ENCODE measurements at regions not wholly inside any gene's neighbourhood (a gene's known extent, or its start where the extent isn't known, plus 50 kb on each side); places are given as distances from the start of the nearest gene placed in this dataset.

- H3K79me1 ChIP-seq (ENCODE audit: low read depth in 1 of 2, low read length in 2 of 2): no peaks in the 10 kb centered on the region
- ChIA-PET POLR2A (ENCODE audit: unreplicated experiment) (no interaction called here), CTCF (interaction anchor here (0.7 kb wide), 1 partner anchor 83 kb away, joined by 3 read pairs; no protein-coding TSS in a partner anchor)
- no peak overlapping the region for H2AK5ac ChIP-seq (ENCODE audit: low read depth, low read length)
- no peaks in the 10 kb centered on the region for H3K36me3 ChIP-seq (ENCODE audit: control insufficient read depth, insufficient read depth, low read length)
- H3K56ac ChIP-seq (ENCODE audit: extremely low read depth, insufficient read depth, low read length): no peak overlapping the region
- no peaks in the 10 kb centered on the region for H3K9me3 ChIP-seq (ENCODE audit: control insufficient read depth, insufficient read depth, low read length)
- ATAC-seq (ENCODE audit: low read depth): no peak
- dilution Hi-C loops (cut with HindIII; ENCODE audit: low sequenced_read_pairs, unreplicated experiment) (no loop called here), in situ Hi-C loops (cut with MboI; ENCODE audit: low sequenced_read_pairs) (no loop called here), intact Hi-C loops (cut with micrococcal nuclease) (no loop called here)
- H3K14ac ChIP-seq (replicated peaks; ENCODE audit: low read depth, low read length): peak overlapping the region; percentile 13; the same call in 1 of the 2 replicates
- H3K18ac ChIP-seq (ENCODE audit: low read depth, low read length): peak overlapping the region; percentile 15; the same call in 1 of the 2 replicates
- H4K91ac ChIP-seq (ENCODE audit: insufficient read depth, low read depth, low read length): no peak overlapping the region
- no peaks in the 10 kb centered on the region for H3K4me1 ChIP-seq (ENCODE audit: control insufficient read depth, insufficient read depth, low read length)
- no peak overlapping the region for H2BK120ac ChIP-seq (ENCODE audit: low read depth, low read length)
- peak overlapping the region; percentile 58 to 81; a peak in 2 of 4 replicates for H4K8ac ChIP-seq (ENCODE audit: low read depth in 2 of 2, low read length in 2 of 2)
- no peak overlapping the region for H3K9ac ChIP-seq (ENCODE audit: low read depth, low read length)
- DNase-seq: no peak
- H4K20me1 ChIP-seq (ENCODE audit: insufficient read depth, low read length): no peaks in the 10 kb centered on the region
- H3K4me2 ChIP-seq (ENCODE audit: low read depth, low read length): peak overlapping the region; percentile 77
- H3K23ac ChIP-seq (ENCODE audit: low read depth, low read length): 0 out of 2 replicates have a peak overlapping the region, but pooled peaks have one; percentile 7
- TF ChIP-seq CEBPB (IDR thresholded peaks at IDR 0.05; ENCODE audit: low read depth, low read length) (no peak), MAZ (IDR thresholded peaks at IDR 0.05; ENCODE audit: borderline replicate concordance, low read depth, low read length) (no peak), RAD21 (IDR thresholded peaks at IDR 0.05; ENCODE audit: low read length) (no peak), CHD1 (IDR thresholded peaks at IDR 0.05; ENCODE audit: low read depth, low read length) (no peak), POLR2A (IDR thresholded peaks at IDR 0.05; ENCODE audit: low read depth, low read length) (no peak), SMC3 (IDR thresholded peaks at IDR 0.05; ENCODE audit: low read depth, low read length) (no peak), ELK1 (IDR thresholded peaks at IDR 0.05; ENCODE audit: borderline replicate concordance, low read depth, low read length) (no peak), RCOR1 (IDR thresholded peaks at IDR 0.05; ENCODE audit: insufficient replicate concordance, low read length) (no peak), RFX5 (IDR thresholded peaks at IDR 0.05; ENCODE audit: low read depth, low read length) (no peak), MAFK (IDR thresholded peaks at IDR 0.05; ENCODE audit: low read depth, low read length) (no peak), NFE2L2 (IDR thresholded peaks at IDR 0.05; ENCODE audit: low read depth, low read length) (no peak), BHLHE40 (IDR thresholded peaks at IDR 0.05; ENCODE audit: low read depth, low read length) (no peak), FOS (IDR thresholded peaks at IDR 0.05; ENCODE audit: low read depth, low read length) (no peak), CTCF (conservative IDR thresholded peaks at IDR 0.05; ENCODE audit: low read depth, low read length) (no peak)
- H4K5ac ChIP-seq (ENCODE audit: low read depth, low read length): peak overlapping the region; percentile 66
- H2BK5ac ChIP-seq (ENCODE audit: low read depth, low read length, poor library complexity, severe bottlenecking): peak overlapping the region; percentile 5
- WGBS, 2 experiments (ENCODE audit: extremely low coverage in 2 of 2, insufficient read length in 1 of 2): 73% methylated on average over 3 of the region's 9 CpGs; no CpG with 5 or more reads in 1 of the 2 experiments
- no peak overlapping the region; the same call in 1 of the 2 replicates for H2BK20ac ChIP-seq (ENCODE audit: low read depth, low read length)
- H2AFZ ChIP-seq (replicated peaks; ENCODE audit: low read length, poor library complexity): peak overlapping the region; percentile 99
- BruUV-seq (replicated peaks): no TSS peak
- no peak overlapping the region for H2BK15ac ChIP-seq (ENCODE audit: low read depth, low read length)
- H3K27ac ChIP-seq (ENCODE audit: insufficient read depth, low read length): peak overlapping the region; percentile 16; the same call in 1 of the 2 replicates
- H2AK9ac ChIP-seq (replicated peaks; ENCODE audit: low read depth, low read length, poor library complexity): no peak overlapping the region
- peak overlapping the region; percentile 25; the same call in 1 of the 2 replicates for H3K4ac ChIP-seq (ENCODE audit: low read depth, low read length)
- H3K4me3 ChIP-seq (ENCODE audit: insufficient read depth, low read depth, low read length): peak overlapping the region; percentile 74
- H3K27me3 ChIP-seq (ENCODE audit: control insufficient read depth, insufficient read depth, low read length): no peaks in the 10 kb centered on the region
- H3K9me1 ChIP-seq (ENCODE audit: insufficient read depth, low read length): no peaks in the 10 kb centered on the region; the same call in 1 of the 2 replicates
Measured at GRCh38 chr6:27020553-27020880, 227.0 kb upstream of the PRSS16 start.

All from IMR-90 (cell line).